ENCODE measurements at regions not wholly inside any gene's neighbourhood (a gene's known extent, or its start where the extent isn't known, plus 50 kb on each side); places are given as distances from the start of the nearest gene placed in this dataset.

DNA sequence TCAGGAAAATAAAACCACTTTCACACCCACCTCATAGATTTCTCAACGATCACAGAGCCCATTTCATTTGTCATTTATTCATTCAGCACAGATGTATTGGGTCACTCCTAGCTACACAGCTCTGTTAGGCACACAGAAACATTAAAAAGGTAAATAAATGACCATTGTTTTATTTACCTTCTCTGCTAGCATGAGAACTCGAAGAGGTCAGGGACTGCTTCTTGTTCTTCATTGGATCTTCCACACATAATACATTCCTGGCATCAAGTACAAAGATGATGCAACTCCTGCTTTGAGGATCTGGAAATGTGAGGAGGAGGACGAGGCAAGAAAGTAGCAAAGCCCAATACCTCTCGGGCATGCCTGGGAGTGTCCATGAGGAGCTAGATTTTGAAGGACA is 168.1 kb downstream of the RBM26 start:
- no peak for TF ChIP-seq EZH2 (IDR thresholded peaks at IDR 0.05; ENCODE audit: borderline replicate concordance, low read length)
- TF ChIP-seq, protein P1, sequence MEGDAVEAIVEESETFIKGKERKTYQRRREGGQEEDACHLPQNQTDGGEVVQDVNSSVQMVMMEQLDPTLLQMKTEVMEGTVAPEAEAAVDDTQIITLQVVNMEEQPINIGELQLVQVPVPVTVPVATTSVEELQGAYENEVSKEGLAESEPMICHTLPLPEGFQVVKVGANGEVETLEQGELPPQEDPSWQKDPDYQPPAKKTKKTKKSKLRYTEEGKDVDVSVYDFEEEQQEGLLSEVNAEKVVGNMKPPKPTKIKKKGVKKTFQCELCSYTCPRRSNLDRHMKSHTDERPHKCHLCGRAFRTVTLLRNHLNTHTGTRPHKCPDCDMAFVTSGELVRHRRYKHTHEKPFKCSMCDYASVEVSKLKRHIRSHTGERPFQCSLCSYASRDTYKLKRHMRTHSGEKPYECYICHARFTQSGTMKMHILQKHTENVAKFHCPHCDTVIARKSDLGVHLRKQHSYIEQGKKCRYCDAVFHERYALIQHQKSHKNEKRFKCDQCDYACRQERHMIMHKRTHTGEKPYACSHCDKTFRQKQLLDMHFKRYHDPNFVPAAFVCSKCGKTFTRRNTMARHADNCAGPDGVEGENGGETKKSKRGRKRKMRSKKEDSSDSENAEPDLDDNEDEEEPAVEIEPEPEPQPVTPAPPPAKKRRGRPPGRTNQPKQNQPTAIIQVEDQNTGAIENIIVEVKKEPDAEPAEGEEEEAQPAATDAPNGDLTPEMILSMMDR (conservative IDR thresholded peaks at IDR 0.05 in 1 of 2, IDR thresholded peaks at IDR 0.05 in 1 of 2; ENCODE audit: extremely low read depth in 1 of 2, insufficient read depth in 1 of 2, low read depth in 1 of 2, low read length in 2 of 2) = no peak

Measured in mammary epithelial cell (primary cell).